ENCODE measurements at regions not wholly inside any gene's neighbourhood (a gene's known extent, or its start where the extent isn't known, plus 50 kb on each side); places are given as distances from the start of the nearest gene placed in this dataset.

DNA sequence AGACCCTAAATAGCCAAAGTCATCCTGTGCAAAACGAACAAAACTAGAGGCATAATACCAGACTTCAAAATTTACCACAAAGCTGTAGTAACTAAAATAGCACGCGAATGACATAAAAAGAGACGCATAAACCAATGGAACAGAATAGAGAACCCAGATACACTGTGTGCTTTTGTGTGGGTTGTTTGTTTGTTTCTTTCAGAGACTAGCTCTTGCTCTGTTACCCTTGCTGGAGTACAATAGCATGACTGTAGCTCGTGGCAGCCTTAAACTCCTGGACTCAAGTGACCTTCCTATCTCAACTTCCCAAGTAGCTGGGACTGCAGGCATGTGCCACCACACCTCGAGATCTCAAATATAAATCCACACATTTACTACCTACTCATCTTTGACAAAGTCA is 1314.6 kb upstream of the GBE1 start:
- no peak for DNase-seq

DNA sequence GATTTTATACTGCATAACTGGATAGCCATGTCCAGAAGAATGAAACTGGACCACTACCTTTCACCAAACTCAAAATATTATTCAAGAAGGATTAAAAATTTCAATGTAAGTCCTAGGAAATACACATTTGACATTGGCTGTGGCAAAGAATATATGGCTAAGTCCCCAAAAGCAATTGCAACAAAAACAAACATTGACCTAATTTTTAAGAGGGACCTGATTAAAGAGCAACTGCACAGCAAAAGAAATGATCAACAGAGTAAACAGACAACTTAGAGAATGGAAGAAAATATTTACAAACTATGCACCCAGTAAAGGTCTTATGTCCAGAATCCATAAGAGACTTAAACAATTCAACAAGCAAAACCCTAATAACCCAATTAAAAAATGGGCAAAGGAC is 1313.0 kb upstream of the GBE1 start:
- no peak for DNase-seq

DNA sequence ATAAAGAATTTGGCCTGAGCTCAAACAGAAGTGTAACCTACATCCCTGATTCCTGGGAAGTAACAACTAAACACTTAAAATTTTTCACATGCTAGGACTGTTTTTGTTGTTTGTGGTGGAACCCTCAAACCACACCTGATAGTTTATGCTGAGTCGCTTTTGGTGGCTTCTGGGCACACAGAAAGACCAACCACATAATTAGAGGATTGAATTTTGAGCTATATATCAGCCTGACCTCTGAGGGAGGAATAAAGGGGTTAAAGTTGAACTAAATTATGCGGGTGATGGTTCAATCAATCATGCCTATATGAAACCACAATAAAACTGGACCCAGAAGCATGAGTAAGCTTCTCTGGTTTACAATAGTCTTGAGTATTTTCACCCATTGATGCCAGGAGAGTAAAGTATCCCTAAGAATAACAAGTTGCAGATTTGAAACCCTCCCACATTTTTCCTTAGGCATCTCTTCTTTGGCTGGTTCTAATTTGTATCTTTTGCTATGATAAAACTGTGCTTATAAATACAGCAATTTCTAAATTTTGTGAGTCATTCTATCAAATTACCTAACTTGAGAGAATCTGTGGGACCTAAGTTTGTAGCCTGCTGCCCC is 1304.5 kb upstream of the GBE1 start:
- no peak for DNase-seq

DNA sequence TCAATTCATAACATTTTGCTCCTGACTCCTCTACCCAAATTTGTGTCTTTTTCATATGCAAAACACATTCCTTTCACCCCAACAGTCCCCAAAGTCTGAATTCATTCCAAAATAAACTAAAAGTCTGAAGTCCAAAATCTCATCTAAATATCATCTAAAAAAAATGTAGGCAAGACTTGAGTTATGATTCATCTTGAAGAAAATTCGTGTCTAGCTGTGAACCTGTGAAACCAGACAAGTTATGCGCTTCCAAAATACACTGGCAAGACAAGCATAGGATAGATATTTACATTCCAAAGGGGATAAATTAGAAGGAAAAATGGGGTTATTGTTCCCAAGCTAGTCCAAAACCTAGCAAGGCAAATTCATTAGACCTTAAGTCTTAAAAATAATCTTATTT is 1302.0 kb upstream of the GBE1 start:
- no peak for DNase-seq

DNA sequence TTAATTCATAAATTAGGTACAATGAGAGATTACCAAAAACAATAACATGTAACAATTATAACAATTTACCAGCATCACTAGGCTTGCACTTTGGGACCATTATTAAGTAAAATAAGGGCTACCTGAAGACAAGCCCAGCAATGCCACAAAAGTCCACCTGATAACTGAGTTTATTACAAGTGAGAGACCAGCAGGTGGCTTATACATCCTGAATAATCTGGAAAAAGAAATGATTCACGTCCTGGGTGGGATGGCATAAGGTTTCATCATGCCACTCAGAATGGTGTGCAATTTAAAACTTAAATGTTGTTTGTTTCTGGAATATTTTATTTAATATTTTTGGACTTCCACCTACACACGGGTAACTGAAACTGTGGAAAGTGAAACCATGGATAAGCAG is 1287.1 kb upstream of the GBE1 start:
- DNase-seq = no peak

DNA sequence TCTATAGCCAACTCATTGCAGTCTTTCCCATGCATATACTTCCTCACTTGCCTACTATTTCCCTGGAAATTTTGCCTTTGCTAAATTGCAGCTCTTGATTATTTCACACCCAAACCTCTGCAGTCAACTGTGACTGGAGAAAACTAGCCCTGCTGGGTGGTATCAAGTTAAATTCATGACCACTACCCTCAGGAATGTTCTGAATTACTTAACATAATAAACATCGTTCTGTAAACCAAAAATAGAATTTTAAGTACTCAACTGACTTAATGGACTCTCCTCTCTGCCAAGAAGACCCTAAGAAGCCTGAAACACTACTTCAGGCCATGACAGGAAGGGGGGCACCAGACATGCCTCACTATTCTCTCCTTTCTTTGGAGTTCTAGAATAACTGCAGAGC is 1278.0 kb upstream of the GBE1 start:
- DNase-seq = no peak

DNA sequence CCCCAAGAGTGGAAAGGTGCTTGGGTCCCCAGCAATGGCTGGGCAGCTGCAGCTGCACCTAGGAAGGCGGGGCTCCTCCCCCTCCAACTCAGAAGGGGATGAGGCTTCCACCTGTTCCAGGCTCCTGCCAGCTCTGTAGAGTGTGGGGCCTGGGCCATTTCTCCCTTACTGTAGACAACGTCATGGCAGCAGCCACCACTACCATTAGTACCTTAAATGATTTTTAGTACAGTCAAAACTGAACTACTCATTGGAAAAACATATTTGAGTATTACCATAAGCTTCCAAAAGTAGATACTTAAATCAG is 1274.2 kb upstream of the GBE1 start:
- no peak for DNase-seq

DNA sequence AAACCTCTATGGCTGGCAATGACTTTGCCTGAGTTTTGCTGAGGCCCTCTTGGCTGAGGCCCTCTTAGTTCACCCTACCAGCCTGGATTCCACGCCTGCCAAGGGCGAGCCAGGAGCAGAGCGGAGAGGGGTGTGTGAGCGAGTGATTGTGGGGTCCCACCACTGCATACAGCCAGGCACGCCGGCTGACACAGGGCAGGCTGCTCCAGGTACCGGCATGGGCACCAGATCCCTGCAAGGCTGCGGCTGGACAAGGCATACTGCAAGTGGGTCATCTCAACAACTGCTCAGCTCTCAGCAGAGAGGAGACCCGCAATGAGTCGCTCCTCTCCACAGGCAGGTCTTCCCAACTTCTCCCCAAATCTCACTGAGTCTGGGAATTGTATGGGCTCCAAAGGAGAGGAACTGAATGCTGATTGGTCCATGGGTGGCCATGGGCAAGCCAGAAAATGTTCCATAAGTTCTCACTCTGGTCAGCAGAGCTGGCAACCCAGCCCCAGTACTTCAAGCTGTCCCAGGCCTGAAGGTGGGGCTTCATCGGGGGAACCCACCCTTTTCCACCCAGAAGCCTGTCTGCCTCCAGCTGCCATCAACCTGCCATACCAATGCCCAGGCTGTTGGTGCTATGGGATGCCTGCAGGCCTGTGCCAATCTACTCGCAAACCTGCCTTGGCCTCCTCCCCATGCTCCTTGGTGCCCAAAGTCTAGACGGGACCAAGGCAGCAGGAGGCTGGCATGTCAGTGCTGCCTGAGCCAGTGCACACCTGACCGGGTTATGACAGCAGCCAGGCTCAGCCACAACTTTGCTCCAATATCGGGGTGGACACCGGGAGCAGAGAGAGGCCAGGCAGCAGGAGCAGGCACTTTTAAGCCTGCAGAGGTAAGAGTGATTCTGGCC is 1273.6 kb upstream of the GBE1 start:
- no peak for DNase-seq

DNA sequence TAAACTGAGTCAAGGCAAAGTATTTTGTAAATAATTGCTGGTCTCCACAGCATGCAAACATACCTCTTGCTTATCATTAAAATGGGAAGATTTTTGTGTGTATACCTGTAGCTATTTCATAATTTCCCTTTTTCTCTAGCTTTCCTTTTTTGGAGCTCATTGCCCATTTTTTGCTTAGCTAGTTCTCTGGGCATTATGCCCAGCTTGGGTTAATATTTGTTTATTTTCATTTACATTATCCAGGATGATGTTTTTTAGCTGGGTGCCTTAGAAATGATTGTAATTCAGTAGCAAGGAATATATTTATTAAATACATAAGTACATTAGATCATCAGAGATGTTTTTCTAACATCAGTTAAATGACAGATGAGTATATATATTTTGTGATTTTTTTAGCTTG is 1271.7 kb upstream of the GBE1 start:
- DNase-seq = no peak

DNA sequence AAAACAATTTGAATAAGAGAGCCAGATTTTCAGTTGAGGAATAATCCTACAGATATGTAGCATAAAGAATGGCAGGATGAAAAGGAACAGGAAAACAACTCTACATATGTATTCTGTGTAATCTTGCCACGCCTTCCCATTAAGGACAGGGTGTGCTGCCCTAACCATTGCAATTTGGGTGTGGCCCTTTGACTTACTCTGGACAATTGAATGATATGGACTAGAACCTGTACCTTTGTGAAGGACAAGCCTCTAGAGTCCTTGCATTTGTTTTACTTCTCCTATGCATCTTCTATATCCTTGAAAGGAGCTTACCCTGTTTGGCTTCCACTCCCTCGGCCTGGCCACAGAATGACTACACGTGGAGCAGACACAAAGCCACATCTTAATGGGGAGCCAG is 1261.6 kb upstream of the GBE1 start:
- DNase-seq = no peak

DNA sequence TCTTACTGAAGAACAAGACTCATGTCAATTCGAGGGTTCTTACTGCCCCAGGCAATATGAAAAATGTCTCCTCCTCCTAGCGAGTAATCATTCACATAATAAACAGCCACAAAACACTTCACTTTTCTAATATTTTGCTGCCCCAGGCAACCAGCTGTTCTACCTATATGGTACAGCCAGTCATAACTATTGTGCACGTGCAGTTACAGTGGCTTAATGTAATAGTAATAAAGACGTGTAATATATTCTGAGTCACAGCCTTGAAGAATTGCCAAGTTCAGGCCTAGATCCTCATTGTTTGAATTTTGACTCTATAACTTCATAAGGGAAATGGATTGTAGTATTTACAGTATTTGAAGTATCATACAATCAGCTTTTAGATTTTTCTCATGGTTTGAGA is 1250.0 kb upstream of the GBE1 start:
- DNase-seq = no peak

DNA sequence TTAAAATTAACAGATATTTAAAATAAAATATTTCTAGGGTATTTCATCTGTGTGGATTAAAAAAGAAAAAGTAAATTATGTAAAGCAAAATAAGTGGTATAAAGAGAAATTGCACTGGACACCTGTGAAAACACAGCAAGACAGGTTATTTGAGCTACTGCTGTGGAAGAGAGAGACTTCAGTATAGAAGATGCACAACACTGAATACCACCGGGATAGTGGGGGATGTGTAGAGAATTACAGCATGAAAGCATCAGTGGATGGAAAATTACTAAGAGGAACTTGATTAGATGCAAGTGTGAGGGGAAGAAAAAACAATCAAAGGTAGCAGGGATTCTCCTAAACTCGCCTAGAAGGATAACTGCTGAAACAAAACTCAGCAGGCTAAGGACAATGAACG is 1242.5 kb upstream of the GBE1 start:
- no peak for DNase-seq

DNA sequence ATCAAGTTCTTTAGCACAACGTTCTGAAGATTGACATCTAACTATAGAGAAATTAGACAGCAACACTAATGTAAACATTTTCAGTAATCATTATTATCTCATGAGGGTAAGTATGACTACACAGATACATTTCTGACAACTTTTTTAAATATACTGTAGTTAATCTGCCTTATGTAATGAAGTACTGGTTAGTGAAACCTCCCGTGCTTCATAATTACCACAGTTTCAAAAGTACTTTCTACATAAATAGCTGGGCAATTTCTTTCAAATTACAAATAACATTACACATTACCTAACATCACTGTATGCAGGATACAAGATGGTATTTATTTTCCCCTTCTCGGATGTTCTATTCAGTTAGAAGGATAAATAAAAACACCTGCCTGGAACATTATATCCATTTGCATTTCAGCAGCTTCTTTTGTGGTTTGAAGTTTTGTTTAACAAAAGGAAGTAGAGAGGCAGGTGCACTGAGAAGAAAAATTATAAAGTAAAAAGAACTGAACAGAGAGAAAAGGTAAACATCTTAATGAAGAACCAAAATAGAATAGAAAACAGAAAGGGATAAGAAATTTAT is 1241.5 kb upstream of the GBE1 start:
- no peak for DNase-seq

DNA sequence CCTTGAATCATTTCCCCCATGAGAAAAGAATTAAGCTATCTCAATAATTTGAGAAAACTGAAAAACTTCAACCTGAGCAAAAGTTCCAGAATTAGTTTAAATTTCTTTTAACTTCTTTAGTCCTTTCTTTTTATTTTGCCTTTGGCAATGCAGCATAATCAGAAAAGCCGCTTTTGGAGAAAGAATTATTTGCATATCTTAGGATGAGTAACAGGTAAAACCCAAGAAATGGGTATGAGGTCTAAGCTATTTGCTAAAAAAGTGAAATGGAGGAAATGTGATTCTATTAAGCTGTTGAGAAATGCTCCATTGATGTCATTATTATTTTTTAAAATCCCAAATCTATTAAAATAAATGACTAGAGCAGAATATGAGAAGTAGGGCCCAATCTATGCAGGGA is 1238.3 kb upstream of the GBE1 start:
- DNase-seq = no peak

DNA sequence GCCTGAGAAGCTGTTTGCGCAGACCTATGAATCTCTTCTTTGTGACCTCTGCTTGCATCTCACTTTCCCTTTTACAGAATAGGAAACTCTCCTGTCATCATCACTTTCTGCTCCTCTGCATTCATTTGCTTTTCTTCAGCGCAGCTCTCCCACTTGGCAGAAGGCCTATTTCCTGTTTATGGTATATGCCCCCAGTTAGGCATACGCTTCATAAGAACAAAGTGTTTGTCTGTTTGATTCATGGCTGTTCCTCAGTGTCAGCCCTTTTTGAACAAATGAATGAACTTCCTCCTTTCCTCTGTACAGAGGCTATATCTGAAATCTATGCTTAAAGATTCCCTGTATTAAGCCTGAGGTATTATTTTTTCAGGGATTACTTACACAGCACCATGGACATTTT is 1216.9 kb upstream of the GBE1 start:
- DNase-seq = no peak

DNA sequence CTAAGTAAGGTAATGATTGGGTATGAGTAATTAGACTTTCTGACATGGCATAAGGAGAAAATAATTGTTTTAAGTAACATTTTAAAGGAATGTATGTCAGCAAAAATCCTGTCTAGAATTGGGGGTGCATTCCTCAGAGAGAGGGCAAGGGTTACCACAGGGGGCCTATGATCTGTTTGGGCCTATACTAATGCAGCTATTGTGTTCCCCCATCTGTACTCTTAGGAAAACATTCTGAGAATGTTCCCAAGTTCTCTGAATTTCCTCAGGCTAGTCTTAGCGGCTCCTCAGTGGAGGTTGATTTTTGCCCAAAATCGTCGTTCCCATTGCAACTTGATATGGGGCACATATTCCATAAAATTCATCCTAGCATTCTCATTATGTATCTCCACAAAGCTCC is 1216.4 kb upstream of the GBE1 start:
- no peak for DNase-seq

DNA sequence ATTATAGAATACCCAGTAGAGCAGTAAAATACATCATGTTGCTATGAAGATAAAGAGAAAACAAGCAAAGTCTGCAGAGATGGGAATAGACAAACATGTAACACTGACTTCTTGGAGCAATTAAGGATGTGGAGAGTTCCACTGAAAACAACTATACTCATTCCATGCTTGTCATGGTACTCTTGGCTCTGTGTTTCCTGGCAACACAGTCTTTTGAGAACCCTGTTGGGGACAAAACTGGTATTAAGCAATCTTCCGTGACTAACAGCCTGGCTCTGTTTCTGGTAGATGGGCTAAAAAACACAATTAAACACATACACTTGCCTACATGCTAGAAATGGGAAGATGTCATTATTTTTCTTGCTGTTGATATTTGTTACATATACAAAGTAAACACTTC is 1212.3 kb upstream of the GBE1 start:
- no peak for DNase-seq

DNA sequence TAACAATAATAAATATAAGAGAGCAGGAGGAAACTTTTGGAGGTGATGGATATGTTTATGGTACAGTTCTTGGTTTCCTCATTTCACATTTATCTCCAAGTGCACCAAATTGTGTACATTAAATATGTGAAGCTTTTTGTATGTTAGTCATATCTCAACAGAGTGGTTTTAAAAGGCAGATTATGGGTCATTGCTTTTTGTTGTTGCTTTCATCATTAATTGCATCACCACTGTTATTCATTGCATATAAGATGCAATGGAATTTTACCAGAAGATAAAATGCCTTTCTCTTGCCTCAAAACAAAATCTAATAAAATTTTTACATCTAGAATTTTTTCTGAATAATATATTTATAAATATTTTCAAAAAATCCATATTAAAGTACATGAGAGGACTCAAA is 1198.9 kb upstream of the GBE1 start:
- DNase-seq = no peak

DNA sequence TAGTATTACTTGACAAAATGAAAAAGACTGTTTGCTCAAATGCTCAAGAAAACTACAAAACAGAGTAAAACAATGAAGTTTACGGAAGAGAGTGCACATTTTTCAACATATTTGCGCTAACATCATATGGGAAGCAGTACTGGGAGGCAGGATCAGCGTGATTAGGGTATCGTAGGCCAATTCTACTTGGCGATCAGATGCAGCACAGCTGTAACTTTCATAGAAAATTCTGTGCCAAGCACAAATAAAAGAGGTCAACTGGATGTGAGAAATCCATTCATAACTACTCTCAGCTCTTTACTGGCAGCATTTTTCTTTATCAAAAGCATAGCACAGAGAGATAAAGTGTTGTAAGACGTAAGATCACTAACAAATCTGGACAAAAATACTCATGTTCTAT is 1196.3 kb upstream of the GBE1 start:
- DNase-seq = no peak

DNA sequence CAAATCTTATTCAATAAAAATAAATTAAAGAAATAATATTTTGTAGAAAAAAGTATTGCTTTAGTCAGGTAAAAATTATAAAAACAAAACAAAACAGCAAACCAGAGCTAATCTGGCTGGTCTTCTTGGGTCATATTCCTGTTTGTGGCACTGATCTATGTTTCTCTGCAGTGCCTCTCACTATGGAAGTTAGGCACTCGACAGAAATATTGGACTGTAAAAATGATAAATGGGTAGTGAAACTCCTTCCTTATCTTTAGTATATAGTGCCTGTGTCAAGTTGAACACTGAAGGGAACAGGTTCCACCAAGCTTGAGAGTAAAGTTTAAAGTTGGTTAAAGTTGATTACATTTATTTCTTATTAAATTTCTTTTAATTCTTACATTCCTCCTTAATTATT is 1195.6 kb upstream of the GBE1 start:
- DNase-seq = no peak

DNA sequence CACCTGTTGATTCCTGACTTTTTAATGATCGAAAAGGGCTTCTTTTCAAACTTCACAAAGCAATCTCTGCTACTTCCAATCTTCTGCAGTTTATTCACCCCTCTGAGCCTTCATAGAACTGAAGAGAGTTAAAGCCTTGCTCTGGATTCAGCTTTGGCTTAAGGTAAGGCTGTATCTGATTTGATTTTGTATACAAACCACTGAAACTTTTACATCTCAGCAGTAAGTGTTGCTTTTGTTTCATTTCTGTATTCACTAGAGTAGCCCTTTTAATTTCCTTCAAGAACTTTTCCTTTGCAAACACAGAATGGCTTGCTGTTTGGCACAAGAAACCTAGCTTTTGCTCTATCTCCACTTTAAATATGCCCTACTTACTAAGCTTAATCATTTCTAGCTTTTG is 1193.0 kb upstream of the GBE1 start:
- DNase-seq = no peak

DNA sequence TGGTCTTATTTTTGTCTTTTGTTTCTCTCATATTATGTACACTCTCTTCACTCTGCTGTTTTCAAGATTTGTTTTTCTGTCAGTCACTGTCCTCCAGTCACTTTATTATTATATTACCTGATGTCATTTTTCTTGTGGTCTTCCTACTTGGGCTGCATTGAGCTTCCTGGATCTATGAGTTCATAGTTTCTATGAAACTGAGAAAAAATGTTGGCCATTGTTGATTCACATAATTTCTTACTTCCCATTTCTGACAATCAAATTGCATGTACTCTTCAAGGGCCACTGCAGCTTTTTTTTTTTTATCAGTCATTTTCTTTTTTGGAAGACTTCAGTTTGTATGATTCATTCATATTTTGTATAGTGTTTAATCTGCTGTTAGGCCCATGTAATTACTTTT is 1180.6 kb upstream of the GBE1 start:
- no peak for DNase-seq

DNA sequence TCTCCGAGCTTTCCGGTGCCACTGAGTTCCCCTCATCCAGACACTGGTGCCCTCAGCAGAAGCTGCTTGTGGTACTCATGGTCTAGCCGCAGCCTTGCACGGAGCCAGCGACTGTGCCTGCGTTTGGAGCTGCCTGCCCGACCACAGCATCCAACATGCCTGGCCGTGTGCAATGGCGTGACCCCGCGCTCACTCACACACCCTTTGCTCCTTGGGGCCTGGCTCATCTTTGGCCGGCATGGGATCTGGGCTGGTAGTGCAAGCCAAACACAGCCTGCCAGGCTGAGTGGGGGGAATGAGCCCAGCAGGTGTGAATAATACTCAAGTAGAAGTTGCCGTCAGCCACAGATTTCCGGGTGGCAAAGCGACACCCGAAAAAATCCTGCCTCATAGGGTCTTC is 1178.7 kb upstream of the GBE1 start:
- no peak for DNase-seq

DNA sequence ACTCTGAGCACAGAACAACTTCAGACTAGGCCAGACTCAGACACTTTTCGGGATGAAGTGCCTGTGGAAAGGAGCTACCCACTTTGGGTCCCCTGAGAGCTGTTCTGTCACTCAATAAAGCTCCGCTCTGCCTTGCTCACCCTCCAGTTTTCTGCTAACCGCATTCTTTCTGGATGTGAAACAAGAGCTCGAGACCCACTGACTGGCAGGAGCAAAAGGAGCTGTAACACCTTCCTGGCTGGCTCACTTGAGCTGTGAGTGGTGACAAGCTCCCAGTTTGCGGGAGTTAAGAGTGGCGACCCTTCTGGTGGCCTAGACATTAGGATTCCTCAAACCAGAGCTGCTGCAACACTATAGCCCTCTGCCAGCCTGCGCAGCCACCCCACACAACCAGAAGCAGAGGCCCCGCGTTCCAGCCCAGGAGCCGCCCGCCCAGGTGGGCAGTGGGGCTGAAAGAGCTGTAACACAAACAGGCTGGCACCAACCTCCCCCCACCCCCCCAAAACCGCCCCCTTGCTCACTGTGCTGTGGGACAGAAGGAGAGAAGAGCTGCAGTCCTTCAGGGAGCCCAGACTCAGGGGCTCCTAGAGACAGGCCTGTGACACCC is 1178.1 kb upstream of the GBE1 start:
- DNase-seq = no peak

Data from activated gamma-delta T cell treated with Interleukin-2 at 50 U/mL for 16 hours (primary cell).